WTC11 (cell line): ENCODE measurements at regions not wholly inside any gene's neighbourhood (a gene's known extent, or its start where the extent isn't known, plus 50 kb on each side); places are given as distances from the start of the nearest gene placed in this dataset.

Experiments used
- ATAC-seq: fragments of 200-7000 bp; cut with Tn5 transposase; 2 replicates; pipeline ENCODE4 v1.10.0; 2021; ENCODE audit warnings: mild to moderate bottlenecking, moderate library complexity
- CTCF ChIA-PET: fragments of 300-600 bp; sonication (Branson Sonifier 250); formaldehyde crosslinking; loops from one replicate; lab custom pipeline; 2021; ENCODE audit warnings: antibody characterized with exemption; lab: Charles Lee
- POLR2A ChIA-PET: fragments of 350-600 bp; sonication (Branson Sonifier 250); formaldehyde crosslinking; loops from one replicate; lab custom pipeline; 2021; ENCODE audit warnings: antibody characterized with exemption; lab: Charles Lee
- DNase-seq: peaks from one replicate; pipeline ENCODE4 v3.0.0; 2021; ENCODE audit warnings: low spot score
- H3K27ac Mint-ChIP-seq: 2 replicates; pipeline ENCODE4 v1.8.0; 2021; ENCODE audit warnings: mixed read lengths
- H3K27me3 Mint-ChIP-seq: 2 replicates; pipeline ENCODE4 v1.8.0; 2021; ENCODE audit warnings: low read depth, mild to moderate bottlenecking, moderate library complexity, mixed read lengths
- H3K36me3 Mint-ChIP-seq: 2 replicates; pipeline ENCODE4 v1.8.0; 2021; ENCODE audit warnings: mixed read lengths
- H3K4me1 Mint-ChIP-seq: 2 replicates; pipeline ENCODE4 v1.8.0; 2022; ENCODE audit warnings: mixed read lengths
- H3K4me3 Mint-ChIP-seq: 2 replicates; pipeline ENCODE4 v1.8.0; 2021; ENCODE audit warnings: mild to moderate bottlenecking, moderate library complexity, mixed read lengths
- H3K9me3 Mint-ChIP-seq: 2 replicates; pipeline ENCODE4 v1.8.0; 2021; ENCODE audit warnings: mixed read lengths
- AR ChIP-seq: fragments of 250-450 bp; sonication (Bioruptor Pico); IDR thresholded peaks from 2 replicates; pipeline ENCODE4 v1.9.0; 2021; ENCODE audit warnings: mild to moderate bottlenecking
- ATF6 ChIP-seq: sonication (generic); formaldehyde crosslinking; IDR thresholded peaks from 2 replicates; pipeline ENCODE4 v1.8.1; 2023; ENCODE audit warnings: mild to moderate bottlenecking, missing genetic modification reagents
- CDX4 ChIP-seq: fragments of 250-450 bp; sonication (Bioruptor Pico); IDR thresholded peaks from 2 replicates; pipeline ENCODE4 v1.9.0; 2021; ENCODE audit warnings: moderate library complexity, mild to moderate bottlenecking, inconsistent platforms, borderline replicate concordance
- CTCF ChIP-seq: fragments of 200-600 bp; IDR thresholded peaks from 2 replicates; pipeline ENCODE4 v1.8.0; 2022; ENCODE audit warnings: antibody characterized with exemption
- GRHL2 ChIP-seq: fragments of 250-450 bp; sonication (Bioruptor Pico); IDR thresholded peaks from 2 replicates; pipeline ENCODE4 v1.8.0; 2022; ENCODE audit warnings: mild to moderate bottlenecking, moderate library complexity; ENCODE audit not compliant: insufficient replicate concordance, severe bottlenecking
- IRF1 ChIP-seq: sonication (generic); formaldehyde crosslinking; IDR thresholded peaks from 2 replicates; pipeline ENCODE4 v1.8.0; 2023; ENCODE audit warnings: missing genetic modification reagents
- MYBL2 ChIP-seq: sonication (generic); formaldehyde crosslinking; IDR thresholded peaks from 2 replicates; pipeline ENCODE4 v1.8.1; 2023; ENCODE audit warnings: mild to moderate bottlenecking, moderate library complexity, missing genetic modification reagents
- NR3C1 ChIP-seq: sonication (generic); formaldehyde crosslinking; conservative IDR thresholded peaks from 2 replicates; pipeline ENCODE4 v1.8.1; 2023; ENCODE audit warnings: low read depth, mild to moderate bottlenecking, missing genetic modification reagents
- PREB ChIP-seq: sonication (generic); formaldehyde crosslinking; IDR thresholded peaks from 2 replicates; pipeline ENCODE4 v1.8.1; 2022; ENCODE audit warnings: mild to moderate bottlenecking, missing genetic modification reagents, moderate library complexity, borderline replicate concordance
- PRRX2 ChIP-seq: fragments of 250-450 bp; sonication (Bioruptor Pico); IDR thresholded peaks from 2 replicates; pipeline ENCODE4 v1.8.0; 2021; ENCODE audit warnings: mild to moderate bottlenecking
- STAT6 ChIP-seq: sonication (generic); formaldehyde crosslinking; conservative IDR thresholded peaks from 2 replicates; pipeline ENCODE4 v1.8.1; 2023; ENCODE audit warnings: mild to moderate bottlenecking, low read depth, missing genetic modification reagents, moderate library complexity
- ZBTB21 ChIP-seq: sonication (generic); formaldehyde crosslinking; IDR thresholded peaks from 2 replicates; pipeline ENCODE4 v1.8.1; 2023; ENCODE audit warnings: mild to moderate bottlenecking, missing genetic modification reagents, borderline replicate concordance
- ZBTB43 ChIP-seq: sonication (generic); formaldehyde crosslinking; IDR thresholded peaks from 2 replicates; pipeline ENCODE4 v1.8.1; 2023; ENCODE audit warnings: mild to moderate bottlenecking, missing genetic modification reagents
- ZNF121 ChIP-seq: sonication (generic); formaldehyde crosslinking; IDR thresholded peaks from 2 replicates; pipeline ENCODE4 v1.8.0; 2023; ENCODE audit warnings: missing genetic modification reagents
- ZNF263 ChIP-seq: sonication (generic); formaldehyde crosslinking; IDR thresholded peaks from 2 replicates; pipeline ENCODE4 v1.8.1; 2022; ENCODE audit warnings: low read depth, mild to moderate bottlenecking, moderate library complexity, missing genetic modification reagents

- no peak for TF ChIP-seq PREB
- no peak for TF ChIP-seq IRF1 (CRISPR knock-in tag)
- TF ChIP-seq PRRX2 (CRISPR knock-in tag): no peak
These were observed 204.4 kb upstream of the MAMLD1 start (continued) for GRCh38 chrX:150158554-150159332.

- Mint-ChIP-seq H3K36me3 (no peaks in the 10 kb centered on the region), H3K4me1 (no peaks in the 10 kb centered on the region), H3K4me3 (no peak overlapping the region), H3K9me3 (no peaks in the 10 kb centered on the region), H3K27ac (no peak overlapping the region), H3K27me3 (no peaks in the 10 kb centered on the region; the same call in 1 of the 2 replicates)
- POLR2A ChIA-PET: no interaction called here
- DNase-seq: no peak
- CTCF ChIA-PET: no interaction called here
- no peak for ATAC-seq
- TF ChIP-seq ZNF263 (CRISPR knock-in tag) (no peak), CDX4 (CRISPR knock-in tag) (no peak), STAT6 (CRISPR knock-in tag) (no peak), ZBTB43 (no peak), ZNF121 (CRISPR knock-in tag) (no peak), ATF6 (CRISPR knock-in tag) (no peak), NR3C1 (CRISPR knock-in tag) (no peak), GRHL2 (CRISPR knock-in tag) (no peak), ZBTB21 (CRISPR knock-in tag) (no peak), AR (no peak), MYBL2 (CRISPR knock-in tag) (no peak), CTCF (no peak)
These were observed 203.6 kb upstream of the MAMLD1 start for GRCh38 chrX:150159537-150159936.
